ENCODE measurements at regions not wholly inside any gene's neighbourhood (a gene's known extent, or its start where the extent isn't known, plus 50 kb on each side); places are given as distances from the start of the nearest gene placed in this dataset.
"Not testable (repeated sequence)": the region's sequence is repeated elsewhere in the genome, so short reads cannot be mapped to it uniquely, and the experiment has no call there.

DNA sequence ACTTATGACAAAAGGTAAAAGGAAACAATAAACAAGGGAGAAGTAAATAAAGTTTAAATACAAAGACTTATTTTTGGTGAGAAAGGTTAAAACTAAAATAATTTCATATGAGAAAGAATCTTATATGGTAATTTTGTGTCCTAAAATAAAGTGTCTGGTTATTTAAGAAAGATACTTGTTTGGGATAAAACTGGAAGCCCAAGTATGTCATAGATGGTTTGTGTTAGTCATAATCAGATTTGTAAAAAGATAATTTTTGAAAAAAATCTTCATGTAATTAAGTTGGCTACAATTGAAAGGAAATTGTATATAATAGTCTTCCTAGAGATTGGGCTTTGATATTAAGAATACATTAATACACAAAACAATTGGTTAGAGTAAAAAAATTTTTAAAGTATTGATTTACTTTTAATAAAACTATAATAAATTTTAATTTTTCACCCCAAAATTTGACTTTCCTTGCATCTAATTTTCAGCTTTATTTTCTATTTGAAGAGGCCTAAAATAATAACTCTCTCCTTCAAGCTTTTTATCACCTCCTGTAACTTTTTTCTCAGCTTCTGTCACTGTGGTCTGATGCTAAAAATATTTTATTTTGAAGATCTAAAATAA, 315.6 kb downstream of the SLITRK5 start:
- DNase-seq: no peak

DNA sequence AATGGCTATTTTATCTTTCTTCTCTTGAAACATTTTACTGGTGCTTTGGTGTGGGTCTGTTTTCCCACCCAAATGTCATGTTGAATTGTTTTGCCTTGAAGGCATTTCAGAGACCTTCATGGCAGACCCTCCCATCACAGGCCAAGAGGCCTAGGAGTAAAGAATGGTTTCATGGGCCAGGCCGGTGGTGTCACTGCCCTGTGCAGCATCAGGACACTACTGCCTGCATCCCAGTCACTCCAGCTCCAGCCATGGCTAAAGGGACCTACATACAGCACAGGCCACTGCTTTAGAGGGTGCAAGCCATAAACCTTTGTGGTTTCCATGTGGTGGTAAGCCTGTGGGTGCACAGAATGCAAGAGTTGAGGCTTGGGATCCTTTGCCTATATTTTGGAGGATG, 326.9 kb downstream of the SLITRK5 start:
- DNase-seq: no peak

DNA sequence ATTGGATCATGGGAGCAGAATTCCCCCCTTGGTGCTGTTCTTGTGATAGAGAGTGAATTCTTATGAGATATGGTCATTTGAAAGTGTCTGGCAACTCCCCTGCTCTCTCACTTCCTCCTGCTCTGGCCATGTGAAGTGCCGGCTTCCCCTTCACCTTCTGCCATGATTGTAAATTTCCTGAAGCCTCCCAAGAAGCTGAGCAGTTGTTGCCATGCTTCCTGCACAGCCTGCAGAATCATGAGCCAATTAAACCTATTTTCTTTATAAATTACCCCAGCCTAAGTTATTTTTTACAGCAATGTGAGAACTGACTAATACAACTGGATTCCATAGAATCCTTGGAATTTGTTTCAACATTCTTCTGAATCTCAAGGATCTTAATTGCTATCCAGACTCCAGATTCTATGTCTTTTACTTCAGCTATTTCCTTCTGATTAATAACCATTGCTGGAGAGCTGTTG, 328.1 kb downstream of the SLITRK5 start:
- DNase-seq: no peak

DNA sequence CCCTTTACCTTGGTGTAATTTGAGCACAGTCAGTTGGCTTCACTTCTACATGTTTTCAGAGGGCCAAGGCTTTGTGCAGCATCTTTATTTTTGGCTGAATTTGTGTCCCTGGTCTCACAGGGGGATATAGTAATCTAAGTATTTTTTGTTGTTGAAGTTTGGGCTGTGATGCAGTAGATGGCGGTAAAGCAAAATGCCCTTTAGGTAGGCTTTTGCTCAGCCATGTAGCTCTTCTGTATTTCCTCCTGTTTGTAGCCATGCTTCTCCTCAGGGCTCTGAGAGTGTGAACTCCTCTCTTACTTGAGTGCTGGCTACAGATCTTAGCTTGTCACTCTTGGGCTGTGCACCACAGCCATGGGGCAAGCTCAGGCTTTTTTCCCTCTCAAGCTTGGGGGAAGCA, 328.6 kb downstream of the SLITRK5 start:
- DNase-seq: peak; percentile 9

DNA sequence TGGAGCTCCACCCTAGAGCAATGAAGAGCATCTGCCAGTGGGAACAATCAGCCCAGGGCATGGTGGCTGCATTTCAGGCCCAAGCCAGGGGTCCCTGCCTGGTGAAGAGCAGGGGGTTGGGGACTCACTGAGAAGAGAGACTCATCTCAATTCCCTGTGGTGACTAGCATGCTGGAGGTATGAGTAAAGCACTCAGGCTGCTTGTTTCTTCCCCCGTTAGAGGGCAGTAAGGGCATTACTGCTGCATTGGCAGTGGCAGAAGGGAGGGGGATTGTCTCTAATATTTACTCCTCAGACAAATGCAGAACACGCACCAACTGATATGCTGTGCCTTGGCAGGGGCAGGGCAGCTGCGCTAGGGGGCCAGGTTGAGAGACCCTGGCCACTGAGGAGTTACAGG, 329.1 kb downstream of the SLITRK5 start:
- no peak for DNase-seq

DNA sequence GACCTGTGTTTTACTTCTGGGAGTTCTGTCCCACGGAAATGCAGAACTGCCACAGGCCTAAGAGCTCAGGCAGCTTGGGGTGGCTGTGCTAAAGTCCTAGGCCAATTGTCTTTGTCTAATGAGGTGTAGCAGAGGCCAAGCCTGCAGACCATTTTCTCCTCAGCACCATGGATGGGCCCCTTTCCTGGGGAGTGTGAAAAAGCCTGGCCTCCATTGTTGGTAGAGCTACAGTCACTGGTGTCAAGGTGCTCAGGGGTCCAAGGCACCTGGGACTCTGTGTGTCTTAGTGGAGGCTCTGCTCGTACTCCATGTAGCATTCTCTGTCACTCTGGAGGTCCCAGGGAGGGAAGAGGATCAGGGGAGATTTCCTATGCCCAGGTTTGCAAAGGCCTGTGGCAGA, 329.6 kb downstream of the SLITRK5 start:
- no peak for DNase-seq

DNA sequence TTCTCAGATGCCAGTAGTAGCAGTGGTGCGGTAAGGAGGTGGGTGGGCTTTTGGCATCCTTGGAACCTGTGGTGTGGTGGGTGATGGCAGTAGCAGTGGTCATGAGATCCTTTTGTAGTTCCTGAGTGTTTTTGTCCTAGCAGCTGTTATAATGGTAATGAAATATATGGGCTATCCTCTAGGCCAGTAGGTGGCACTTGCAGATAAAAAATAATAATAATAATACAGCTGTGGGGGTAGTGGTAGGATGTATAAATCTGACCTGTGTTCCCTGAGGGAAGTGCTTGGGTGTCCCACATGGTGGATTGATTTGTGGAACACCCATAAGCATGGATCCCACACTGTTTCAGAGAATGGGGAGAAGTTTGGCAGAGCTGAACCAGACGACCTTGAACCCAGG, 334.0 kb downstream of the SLITRK5 start:
- no peak for DNase-seq

DNA sequence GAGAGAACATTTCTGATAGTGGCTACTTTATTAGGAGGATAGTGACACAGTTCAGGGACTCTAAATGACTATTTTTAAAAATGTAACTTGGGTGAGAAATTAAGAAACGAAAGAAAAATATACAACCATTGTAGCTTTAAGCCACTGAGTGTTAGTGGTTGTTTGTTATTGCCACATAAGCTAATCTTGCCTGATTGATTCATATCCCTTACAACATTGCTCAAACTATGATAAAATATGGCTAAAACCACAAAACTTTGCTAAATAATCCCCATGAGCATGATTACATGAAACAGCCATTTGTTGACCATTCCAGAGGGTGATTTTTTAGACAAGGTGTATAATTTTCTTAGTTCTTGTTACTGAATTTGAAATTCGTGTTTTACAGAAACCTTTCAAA, 343.4 kb downstream of the SLITRK5 start:
- no peak for DNase-seq

DNA sequence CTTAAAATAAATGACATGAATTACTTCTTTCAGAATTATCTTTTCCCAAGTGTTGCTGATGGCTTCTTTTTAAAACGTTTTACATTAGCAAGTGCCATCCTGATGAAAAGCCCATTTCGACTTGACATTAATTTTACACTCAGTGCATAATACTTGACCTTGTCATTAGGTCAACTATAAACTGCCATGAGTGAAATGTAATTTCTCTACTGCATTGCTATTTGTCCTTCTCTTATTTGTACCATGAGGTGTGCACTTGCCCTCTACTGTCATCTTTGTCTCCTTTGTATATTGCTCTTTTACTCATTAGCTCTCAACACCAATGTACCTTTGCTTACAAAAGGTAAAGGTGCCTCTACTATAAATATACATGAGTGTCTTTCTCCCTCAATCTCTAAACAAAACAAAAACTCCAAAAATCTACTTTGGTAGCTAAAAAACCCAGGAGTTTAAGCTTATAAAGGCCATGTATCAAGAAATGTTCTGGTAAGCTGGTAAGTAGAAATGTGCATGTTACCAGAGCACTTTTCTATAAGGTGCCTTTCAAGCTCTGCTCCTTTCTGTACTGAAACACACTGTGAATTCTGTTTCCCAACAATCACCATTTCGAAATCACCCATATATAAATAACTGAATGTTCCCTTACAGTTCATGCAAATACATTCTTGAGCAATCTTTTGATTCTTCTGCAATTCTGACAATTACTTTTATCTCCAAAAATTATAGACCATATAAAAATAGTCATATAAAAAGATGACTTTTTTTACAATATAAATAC, 351.4 kb downstream of the SLITRK5 start:
- no peak for DNase-seq

DNA sequence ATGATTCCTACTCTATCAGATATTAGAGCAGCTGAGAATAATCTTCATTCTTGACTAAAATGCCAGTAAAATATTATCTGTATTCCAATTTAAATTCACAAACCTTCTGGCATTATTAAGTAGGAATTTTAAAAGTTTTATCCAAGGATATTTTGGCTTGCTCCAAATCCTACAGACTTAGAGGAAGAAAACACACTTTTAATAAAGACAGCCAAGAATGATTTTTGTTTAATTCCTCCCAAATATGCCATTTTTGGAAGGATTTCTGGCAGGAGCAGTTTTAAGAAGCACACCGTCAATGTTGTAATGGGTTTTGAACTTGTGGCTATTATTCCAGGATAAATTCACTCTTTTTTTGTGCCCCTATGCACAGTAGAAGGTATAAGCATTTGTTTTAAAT, 355.1 kb downstream of the SLITRK5 start:
- DNase-seq: no peak

DNA sequence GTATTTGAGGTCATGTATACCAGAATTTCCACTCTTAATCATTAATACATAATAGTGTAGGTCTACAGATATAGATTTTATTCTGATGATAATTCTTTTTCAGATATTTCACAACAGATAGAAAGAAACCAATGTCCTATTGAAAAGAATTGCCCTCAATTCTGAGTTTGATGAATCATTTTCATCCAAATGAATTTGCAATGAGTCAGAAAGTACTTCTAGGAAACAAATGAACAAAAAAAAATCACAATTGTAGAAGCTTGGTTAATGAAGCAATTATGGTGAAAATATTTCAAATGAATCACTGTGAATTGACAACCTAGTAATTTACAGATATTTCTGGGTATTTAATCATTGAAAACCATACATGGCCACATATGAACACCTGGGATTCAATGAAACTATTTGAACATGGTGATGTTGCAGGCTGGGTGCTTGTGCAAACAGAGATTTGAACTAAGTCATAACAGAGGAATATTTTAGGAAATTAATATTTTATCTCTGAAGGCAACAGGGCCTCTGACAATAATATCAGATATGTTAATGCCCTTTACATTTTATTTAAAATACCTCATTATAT, 360.9 kb downstream of the SLITRK5 start:
- DNase-seq: no peak

DNA sequence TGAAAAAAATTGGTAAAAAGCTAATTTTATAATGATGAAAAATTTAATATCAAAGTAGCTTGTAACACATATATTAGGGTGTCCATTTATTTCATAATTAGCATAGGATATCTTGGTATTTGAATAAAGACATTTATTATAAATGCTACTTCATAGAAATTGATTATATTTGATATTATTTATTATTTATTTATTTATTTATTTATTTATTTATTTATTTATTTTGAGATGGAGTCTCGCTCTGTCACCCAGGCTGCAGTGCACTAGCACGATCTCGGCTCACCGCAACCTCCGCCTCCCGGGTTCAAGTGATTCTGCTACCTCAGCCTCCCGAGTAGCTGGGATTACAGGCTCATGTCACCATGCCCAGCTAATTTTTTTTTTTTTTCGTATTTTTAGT, 365.0 kb downstream of the SLITRK5 start:
- not testable (repeated sequence) for DNase-seq

DNA sequence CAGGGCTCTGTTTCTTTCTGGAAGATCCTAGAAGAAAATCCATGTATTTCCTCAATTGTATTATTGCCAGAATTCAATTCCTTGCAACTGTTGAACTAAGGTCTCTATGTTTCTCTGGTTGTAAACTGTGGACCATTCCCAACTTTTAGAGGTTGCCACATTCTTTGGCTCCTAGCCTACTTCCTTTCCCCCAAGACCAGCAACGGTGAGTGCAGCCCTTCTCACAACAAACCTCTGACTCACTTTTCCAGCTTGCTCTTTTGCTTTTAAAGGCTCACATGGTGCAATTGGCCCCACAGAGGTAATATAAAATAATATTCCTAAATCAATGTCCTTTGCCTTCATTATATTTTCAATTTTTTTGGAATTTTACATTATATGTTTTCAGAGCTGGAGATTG, 371.3 kb downstream of the SLITRK5 start:
- DNase-seq: no peak

DNA sequence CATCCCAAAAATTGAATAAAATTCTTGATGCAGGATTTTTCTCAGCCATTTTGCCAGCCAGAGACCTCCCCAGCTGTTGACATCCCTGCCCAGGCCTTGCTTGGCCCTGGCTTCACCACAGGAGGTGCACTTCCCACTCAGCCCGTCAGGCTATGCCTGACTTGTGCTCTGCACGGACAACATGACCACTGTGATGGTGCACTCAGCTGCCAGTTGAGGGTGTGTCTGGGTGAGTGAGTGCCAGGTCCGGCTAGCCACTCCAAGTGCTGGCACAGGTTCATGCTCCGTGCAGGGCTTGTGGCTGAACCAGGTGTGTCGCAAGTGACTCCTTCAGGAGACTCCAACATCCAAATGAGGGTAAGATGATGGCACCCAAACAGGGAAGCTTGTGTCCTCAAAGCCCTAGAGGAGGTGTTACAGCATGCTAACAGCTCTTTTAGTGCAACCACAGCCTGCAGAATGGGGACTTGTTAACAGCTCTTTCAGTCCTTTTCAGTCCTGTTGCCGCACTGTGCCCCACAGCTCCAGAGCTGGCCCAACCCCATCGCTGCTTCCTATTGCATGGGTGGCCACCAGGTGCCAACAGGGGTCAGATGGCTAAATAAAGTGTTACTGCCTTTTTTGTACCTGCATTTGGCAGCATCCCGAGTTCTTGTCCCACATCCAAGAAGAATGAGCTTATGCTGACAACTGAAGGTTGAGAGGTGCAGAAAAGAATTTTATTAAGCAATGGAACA, 380.7 kb downstream of the SLITRK5 start:
- no peak for DNase-seq

DNA sequence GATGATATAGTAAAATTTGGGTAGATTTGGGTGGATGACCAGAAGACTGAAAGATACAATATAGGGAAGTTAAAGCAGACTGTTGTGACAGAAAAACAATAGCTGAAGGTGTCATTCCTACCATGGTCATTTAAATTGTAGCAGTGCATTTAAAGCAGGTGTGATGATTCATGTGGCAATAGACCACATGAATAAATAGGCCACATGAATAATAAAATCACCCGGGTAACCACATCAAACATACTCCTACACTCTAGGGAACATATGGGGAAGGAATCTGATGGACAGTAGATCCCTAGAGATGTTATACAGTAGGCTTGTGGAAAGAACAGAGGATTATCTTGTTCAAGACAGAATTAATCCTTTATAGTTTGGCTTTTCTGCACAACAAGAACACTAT, 392.6 kb downstream of the SLITRK5 start:
- no peak for DNase-seq

DNA sequence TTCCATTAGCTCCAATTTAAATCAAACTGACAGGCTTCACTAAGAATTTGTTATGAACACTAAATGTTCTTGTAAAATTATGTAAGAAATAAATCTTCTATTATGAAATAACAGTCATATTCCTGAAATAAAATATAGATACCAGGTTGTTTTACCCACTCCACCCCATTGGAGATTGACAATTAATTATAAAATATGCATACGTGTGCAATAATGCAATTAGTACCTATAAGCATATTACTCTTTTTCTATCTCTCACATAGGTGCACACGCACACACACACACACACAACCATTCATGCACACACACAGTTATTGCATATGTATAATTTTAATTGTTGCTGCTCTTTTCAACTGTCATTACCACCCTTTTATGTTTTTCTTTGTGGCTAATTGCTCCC, 395.7 kb downstream of the SLITRK5 start:
- no peak for DNase-seq

DNA sequence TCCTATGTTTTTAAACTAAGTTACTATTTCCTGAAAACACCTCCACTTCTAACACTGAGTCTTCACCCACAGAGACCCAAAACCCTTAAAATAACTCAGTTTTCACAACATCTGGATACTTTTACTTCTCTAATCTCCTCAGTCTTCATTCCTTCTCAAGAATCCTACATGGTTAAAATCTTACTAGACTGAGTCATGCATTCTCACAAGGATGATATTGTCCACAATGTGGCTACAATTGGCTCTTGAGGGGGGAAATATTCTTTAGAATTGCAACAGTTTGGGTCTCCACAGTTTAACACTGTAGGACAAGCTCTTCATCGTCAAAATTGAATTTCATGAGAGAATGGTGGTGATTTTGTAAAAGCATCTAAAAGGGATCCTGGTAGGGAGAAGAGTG, 397.1 kb downstream of the SLITRK5 start:
- no peak for DNase-seq

DNA sequence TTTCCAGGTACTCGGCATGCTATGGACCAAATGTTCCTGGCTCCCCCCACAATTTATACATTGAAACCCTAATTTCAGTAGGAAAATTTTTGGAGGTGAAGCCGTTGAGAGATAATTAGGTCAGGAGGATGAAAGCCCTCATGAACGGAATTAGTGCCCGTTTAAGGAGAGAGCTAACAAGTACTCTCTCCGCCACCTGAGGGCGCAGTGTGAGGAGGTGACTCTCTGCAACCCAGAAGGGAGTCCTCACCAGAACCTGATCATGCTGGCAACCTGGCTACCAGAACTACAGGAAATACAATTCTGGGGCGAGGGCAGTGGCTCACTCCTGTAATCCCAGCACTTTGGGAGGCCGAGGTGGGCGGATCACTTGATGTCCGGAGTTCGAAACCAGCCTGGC, 397.8 kb downstream of the SLITRK5 start:
- no peak for DNase-seq

DNA sequence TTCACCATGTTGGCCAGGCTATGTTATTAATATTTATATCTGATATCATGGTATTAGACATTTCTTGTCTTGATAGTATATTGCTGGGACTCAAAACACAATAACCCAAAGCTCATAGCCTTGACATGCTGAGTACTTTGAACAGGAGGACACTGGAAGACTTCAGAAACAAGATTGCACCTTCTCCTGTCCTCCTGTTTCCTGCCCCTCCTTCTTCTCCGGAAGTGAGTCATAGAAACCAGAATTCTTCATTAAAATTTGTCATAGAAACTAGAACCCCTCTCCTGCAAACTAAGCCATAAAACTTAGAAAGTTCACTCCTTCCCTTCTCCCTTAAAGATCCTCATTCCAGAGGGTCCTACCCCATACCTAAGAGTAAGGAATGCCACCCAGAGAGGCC, 400.2 kb downstream of the SLITRK5 start:
- DNase-seq: no peak

DNA sequence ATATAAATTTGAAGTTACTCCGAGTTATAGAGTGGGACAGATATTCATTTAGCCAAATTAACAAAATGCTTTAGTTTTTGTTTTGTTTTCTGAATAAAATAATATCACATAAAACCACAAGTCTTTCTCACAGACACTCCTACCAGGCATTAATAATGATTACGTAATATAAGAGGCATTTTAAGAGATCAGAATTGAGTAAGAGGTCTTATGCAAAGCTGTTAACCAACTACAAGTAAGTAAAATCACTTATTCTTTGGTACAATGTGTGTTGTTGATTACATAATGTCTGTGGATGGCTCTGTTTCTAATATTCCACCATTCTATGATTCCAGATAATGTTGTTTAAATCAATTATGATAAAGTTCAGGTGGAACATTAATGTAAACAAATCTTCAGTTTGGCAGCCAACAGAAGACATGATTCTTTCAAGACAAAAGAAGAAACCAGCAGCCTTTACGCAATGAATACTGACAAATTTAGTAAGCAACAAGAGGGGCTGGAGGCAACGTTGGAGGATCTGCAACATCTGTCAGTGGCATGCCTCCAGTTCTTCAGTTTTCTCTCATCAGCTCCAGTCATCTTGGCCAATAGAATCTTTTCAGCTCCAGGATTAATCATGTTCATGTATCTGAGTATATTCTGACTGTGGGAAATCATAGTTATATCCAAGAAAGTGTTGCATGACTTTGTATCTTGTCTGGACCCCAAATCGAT, 403.8 kb downstream of the SLITRK5 start:
- no peak for DNase-seq

DNA sequence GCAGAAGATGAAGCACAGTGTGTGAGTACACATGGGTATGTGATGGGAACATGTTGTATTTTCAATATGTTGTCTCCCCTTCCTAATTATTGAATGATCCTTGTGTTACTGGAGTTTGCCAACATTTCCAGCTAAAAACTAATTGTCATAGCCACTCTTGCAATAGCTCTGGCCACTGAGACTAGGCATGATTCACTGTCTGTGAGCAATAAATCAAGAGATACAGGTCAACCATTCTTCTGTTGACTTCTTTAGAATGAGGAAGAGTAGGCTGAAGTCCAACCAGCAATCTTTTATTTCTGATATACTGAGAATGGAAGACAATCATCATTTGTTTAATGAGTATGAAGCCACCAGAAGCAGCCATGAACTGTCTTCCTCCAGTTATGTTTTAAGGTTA, 413.9 kb downstream of the SLITRK5 start:
- no peak for DNase-seq

DNA sequence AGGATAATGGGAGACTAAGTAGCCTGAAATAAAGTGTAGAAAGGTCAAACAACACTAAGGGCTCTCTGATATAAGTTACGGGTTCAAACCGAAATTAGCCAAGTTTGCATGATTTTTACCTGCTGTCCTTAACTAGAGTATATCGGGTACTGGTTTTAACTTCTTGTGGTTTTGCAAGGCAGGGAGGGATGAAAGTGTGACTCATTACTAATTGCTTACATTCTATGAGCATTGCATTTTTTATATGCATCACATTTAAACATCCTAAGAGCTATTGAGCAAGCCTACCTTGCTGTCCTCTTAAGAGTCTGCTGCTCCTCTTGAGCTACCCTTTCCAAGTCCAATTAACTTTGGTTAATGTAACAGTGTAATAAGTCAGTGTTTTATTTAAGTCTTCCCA, 415.4 kb downstream of the SLITRK5 start:
- no peak for DNase-seq

DNA sequence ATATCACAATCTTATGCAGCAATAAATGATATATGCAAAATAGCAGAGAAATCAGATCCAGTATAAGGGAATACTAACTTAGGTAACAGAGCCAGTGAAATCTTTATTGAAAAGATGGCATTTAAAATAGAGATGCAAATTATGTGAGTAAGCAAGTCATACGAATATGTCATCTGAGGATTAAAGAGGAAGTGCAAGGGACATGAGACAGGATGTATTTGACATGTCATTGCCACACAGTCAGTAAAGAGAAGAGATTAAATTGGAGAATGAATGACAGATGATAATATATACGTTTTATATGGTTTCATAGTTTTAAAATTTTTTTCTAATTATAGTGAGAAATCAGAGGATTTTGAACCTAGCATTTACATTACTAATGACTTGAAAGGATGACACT, 426.4 kb downstream of the SLITRK5 start:
- DNase-seq: no peak
